NCI-H748 (cell line): ENCODE measurements at regions not wholly inside any gene's neighbourhood (a gene's known extent, or its start where the extent isn't known, plus 50 kb on each side); places are given as distances from the start of the nearest gene placed in this dataset.
A peak's percentile ranks its signal among the peaks of the same experiment; 100 is the strongest.
"Not testable (repeated sequence)": the region's sequence is repeated elsewhere in the genome, so short reads cannot be mapped to it uniquely, and the experiment has no call there.

Source experiments
- DNase-seq: peaks from one replicate; lab custom pipeline; 2025; ENCODE audit not compliant: unreplicated experiment; lab: John Stamatoyannopoulos, UW

DNA sequence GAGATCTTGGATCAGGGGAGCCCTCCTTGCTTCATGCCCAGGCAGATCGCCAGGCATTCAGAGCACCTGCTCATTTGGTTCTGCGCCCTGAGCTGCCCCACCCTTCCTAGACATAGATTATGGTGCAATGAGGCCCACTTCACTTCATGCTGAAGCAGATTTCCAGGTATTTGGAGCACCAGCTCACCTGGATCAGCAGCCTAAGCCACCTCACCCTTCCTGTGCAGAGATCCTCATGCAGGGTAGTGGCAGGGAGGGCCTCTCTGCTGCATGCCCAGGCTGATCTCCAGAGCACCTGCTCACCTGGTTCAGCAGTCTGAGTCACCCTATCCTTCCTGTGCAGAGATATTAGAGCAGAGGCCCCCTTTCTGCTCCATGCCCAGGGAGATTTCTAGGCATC, 1966.1 kb downstream of the PCDH9 start:
- DNase-seq, result peak; percentile 21

DNA sequence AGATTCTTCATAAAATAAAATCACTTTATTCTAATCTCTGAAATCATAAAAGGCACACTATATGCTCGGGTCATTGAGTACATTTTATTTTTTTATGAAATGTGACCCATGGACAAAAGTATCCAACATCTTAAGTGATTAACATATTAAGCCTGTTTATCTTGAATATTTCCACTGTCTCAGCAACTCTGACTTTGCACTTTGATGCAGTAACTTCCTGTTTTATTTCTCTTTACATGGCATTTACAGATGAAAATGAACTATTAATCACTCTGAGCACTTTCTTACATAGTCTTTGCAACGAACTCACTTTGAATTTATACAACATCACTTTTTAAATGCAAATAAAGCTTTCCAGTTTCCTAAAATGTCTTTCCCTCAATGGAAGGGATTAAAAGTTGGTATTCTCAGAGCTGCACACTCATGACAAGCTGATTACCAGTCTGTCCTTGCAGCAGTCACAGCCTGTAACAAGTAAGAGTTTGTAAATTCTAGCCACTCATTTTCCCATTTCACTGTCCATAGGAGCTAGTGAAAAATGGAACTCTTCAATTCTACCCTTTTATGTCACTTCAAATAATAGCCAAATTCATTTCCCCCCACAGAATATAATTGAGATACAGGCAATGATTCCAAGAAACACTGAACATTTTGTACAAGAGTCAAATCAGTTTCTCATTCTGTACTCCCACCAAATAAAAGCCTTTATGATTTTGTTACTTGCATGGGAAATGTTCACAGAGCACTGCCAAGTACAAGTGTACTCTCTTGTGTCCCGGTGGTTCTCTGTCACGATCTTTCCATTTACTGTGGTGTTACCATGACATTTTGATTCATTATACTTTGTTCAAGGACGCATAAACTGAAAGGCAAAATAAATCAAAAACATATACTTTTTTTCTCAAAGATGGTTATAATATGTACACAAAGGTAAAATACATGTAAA, 1968.9 kb downstream of the PCDH9 start:
- DNase-seq, result no peak

DNA sequence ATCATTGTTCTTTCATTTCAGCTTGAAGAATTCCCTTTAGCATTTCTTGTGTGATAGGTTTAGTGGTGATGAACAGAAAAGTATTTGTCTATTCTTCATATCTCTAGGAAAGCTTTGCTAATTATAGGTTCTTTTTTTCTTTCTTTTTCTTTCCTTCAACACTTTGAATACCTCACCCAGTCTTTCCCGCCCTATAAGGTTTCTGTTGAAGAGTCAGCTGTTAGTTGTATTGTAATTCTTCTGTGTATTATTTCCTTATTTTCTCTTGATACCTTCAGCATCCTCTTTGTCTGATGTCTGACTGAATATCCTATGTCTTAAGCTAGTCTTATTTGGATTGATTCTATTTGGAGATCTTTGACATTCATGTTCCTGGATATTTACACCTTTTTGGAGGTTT, 1989.4 kb downstream of the PCDH9 start:
- no peak for DNase-seq

DNA sequence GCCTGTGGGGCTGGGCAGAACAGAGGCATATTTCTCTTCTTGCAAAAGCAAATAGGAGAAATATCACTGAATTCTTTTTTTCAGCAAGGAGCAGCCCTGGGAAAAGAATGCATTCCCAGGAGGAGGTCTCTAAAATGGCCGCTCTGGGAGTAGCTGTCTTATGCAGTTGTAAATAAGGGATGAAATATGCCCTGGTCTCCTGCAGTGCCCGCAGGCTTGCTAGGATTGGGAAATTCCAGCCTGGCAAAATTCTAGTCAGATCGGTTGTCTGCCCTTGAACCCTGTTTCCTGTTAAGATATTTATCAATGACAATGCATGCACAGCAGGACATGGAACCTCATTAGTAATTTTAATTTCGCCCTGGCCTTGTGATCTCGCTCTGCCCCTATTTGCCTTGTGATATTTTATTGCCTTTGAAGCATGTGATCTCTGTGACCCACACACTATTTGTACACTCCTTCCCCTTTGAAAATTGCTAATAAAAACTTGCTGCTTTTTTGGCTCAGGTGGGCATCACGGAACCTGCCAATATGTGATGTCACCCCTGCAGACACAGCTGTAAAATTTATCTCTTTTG, 1993.2 kb downstream of the PCDH9 start:
- peak; percentile 10 for DNase-seq

DNA sequence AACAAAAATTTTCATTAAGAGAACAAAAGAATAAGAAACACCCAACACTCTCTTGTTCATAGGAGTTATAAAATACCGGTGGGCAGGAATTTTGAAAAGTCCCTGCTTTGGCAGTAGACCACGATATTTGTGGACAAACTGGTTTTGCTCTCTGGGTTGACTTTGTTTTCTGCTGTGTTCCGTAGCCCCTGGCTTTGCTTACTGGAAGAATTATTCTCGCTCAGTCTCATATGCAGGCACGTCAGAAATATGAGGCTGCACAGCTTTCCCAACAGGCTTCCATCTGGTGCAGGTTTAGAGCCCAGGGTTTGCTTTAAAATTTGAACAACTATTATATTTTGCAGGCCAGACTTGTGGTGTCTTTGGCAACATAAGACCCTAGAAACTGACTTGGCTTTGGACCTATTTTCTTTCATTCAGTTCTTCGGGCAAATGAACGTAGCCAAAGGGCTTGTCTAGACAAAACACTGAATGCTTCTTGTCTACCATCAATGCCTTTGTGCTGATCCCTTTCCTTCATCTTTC, 2012.6 kb downstream of the PCDH9 start:
- no peak for DNase-seq

DNA sequence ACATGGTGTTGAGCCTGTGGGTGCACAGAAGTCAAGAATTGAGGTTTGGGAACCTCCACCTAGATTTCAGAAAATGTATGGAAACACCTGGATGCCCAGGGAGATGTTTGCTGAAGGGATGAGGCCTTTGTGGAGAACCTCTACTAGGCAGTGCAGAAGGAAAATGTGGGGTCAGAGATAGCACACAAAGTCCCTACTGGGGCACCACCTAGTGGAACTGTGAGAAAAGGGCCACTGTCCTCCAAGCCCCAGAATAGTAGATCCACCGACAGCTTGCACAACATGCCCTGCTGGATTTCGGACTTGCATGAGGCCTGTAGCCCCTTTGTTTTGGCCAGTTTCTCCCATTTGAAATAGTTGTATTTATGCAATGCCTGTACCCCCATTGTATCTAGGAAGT, 2027.3 kb downstream of the PCDH9 start:
- DNase-seq, result not testable (repeated sequence)

DNA sequence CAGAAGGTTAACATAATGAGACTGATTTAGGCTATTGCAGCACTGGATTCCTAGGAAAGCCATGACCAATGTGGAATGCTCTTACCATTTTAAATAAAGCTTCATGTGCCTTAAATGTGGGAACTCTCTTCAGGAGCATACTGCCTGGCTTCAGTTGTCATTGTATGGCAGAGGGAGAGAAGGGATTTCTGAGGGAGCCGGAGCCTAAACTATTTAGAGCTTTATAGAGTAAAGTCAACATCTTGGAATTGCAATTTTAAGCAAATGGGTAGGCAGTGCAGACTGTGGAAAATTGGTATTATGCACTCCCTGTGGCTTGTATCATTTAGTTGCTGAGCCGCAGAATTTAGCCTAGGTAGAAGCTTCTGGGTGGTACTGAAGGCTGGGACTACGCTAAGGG, 2041.4 kb downstream of the PCDH9 start:
- DNase-seq, result no peak

DNA sequence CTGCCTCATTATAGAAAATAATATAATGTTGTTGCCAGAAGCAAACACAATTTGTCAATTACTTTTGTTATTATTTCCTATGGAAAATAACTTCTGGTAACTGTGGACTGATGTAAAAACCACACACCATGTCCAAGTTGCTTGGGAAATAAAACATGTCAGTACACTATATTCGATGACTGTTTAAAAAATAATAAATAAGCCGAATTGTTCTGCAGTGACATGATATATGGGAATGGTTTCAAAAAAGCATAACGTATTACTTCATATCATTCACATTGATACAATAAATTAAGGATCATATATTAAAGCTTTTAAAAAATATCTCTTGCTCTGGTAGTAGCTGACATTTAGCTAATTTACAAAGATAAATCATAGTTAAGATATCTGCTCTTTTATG, 2062.1 kb downstream of the PCDH9 start:
- DNase-seq, result no peak

DNA sequence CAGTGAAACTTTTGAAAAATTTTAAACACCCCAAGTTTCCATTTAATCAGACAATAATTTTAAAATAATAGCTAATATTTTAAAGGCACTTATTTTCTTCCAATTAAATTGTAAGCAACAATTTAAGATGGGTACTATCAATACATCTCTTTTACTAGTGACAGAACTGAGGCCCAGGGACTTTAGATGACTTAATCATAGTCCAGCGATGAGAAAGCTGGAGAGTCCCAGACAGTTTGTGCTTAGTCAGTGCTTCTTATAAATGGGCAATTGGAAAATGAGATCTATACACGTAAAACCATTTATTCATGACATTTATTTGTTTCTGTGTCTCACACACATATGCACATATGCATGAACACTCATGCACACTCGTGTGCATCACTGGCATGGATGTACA, 2063.5 kb downstream of the PCDH9 start:
- no peak for DNase-seq

DNA sequence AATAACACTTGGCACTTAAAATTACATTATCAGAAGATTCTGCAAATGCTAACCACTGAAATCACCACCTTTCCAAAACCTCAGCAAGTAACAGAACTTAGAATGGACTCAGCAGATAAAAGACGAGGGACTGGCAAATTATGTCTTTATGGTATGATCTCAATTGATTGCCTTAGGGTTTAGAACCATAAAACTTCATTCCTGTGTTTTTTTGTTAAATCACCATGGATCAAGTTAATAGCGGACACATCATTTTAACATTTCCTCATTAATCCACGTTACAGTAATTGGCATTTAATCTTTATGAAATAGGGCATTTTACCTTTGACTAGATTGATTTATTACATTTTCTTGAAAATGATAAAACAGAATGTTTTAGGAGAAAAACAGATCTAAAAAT, 2070.3 kb downstream of the PCDH9 start:
- no peak for DNase-seq

DNA sequence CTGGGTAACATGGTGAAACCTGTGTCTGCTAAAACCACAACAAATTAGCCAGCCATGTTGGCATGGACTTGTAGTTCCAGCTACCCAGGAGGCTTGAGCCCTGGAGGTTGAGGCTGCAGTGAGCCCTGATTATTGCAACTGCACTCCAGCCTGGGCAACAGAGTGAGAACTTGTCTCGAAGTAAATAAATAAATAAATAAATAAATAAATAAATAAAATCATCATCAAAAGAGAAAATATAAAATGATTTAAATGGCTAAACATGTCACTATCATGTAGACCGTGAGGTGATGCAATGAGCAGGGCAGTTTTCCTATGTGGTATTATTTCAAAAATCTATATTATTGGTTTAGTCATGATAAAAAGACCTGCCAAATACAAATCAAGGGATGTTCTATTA, 2074.3 kb downstream of the PCDH9 start:
- no peak for DNase-seq

DNA sequence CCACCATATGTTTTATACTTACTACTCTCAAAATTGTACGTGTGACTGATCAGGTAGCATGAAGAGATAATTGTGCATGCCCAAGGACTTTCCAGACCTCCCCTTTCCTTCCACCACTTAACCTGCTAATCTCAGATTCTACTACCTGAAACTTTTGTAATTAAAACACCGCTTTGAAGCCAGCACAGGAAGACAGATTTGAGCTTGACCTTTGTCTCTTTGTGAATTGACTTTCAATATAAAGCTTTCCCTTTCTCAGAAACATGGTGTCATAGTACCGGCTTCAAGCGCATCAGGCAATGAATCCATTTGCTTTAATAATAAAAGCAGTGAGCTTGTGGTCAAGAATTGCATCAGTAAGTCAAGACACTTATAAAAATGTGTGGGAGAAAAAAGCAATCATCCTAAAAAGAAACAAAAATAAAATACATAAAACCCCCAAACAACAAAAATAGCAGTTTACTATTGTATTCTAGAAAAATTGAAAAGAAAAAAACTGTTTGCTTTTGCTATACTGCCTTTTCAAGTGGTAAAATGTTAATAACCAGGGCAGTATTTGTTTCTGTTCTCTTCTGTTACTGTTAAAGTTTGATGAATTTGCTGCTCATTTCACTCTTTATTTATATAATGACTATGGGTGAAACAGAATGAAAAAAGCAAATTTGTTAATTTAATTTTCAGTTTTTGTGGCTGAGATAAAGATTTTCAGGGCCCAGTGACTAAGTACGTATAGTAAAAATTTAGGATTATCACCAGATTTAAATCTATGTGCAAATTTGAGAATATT, 2075.3 kb downstream of the PCDH9 start:
- DNase-seq, result no peak

DNA sequence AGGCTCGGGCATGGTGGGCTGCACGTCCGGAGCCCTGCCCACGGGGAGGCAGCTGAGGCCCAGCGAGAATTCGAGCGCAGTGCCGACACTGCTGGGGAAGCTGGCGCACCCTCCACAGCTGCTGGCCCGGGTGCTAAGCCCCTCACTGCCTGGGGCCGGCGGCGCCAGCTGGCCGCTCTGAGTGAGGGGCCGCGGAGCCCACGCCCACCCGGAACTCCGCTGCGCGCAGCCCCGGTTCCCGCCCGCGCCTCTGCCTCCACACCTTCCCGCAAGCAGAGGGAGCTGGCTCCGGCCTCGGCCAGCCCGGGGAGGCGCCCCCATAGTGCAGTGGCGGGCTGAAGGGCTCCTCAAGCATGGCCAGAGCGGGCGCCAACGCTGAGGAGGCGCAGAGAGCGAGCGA, 2080.4 kb downstream of the PCDH9 start:
- no peak for DNase-seq

DNA sequence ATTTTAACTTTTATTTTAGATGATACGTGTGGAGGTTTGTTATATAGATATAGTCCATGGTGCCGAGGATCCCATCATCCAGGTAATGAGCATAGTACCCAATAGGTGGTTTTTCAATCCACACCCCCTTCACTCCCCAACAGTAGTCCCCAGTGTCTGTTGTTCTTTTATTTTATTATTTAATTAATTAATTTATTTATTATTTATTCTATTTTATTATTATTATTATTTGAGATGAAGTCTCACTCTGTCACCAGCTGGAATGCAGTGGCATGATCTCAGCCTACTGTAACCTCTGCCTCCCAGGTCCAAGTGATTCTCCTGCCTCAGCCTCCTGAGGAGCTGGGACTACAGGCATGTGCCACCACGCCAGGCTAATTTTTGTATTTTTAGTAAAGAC, 2086.2 kb downstream of the PCDH9 start:
- no peak for DNase-seq

DNA sequence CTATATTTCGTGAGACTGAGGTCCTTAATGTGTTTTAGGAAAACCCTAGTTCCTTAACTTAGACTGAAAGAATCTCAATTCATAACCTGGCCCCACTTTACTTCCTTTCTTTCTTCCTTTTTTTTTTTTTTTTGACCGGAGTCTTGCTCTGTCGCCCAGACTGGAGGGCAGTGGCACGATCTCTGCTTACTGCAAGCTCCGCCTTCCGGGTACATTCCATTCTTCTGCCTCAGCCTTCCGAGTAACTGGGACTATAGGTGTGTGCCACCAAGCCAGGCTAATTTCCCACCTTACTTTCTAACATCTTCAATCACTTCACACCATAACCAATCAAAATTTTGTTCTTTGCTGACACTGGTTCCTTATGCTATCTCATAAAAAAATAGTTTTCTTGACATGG, 2097.0 kb downstream of the PCDH9 start:
- no peak for DNase-seq

DNA sequence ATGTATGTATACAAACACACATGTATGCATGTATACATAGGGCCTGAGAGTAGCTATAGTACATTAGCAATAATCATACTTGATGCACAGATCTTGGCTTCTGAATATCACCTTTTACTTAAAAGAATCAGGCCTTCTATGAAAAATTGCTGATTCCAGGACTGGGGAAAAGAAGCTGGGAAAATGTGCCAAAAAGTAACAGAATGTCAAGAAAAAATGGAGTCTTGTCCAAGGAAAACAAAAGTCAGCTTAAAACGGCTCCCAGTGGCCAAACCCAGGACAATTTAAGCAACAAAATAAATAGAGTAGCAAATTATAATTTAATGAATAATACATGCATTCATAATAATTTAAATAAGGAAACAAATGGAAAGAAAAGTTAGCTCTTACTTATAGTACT, 2104.9 kb downstream of the PCDH9 start:
- DNase-seq, result no peak

DNA sequence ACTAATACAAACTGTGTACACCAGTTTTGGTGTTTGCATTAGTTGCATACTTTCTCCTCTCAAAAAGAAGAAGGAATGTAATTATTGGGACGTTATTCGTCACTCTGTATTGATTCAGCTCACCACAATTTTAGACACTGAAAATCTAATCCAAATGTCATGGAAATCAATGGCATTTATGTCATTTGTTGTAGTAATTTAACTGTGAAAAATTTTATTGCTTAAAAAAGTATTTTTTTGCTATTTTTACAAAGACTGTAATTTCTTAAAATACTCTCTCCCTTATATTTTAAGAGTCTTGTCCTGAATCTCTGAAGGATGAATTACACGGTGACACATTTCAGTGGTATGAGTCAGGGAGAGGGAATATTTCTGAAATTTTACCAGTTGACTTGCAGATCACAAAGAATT, 2117.6 kb downstream of the PCDH9 start:
- no peak for DNase-seq

DNA sequence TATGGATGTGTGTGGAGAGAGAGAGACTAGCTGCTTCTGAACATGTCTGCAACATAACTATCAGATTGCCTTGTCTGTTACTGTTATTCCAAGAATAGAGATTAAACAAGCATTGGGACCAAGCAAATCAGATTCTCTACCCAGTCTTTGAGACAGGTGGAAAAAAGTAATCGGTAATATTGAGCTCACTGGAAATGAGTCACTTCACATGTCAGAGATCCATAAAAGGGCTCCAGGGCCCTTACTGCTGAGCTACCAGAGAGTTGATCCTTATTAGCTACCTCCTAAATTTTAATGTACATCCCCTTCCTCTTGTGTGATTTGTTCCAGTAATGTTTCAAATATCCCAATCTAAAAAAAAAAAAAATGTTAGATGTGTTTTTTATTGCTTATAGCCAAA, 2118.0 kb downstream of the PCDH9 start:
- no peak for DNase-seq

DNA sequence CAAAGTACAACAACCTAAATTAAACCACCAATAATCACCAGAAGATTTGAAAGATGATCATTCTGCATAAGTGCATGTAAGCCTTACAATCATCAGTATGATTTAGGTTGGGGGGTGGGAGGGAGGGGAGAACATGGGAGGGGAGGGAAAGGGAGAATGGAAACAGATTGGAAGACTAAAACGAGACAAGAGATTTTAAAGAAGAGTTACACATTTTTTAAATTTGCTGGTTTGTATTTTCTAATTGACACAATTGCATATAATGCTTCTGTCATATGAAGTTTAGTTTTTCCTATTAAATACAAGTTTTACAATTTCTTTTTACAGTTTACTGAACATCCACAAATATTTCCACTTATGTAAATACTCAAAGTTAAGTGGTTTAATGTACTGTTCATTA, 2118.9 kb downstream of the PCDH9 start:
- DNase-seq, result no peak

DNA sequence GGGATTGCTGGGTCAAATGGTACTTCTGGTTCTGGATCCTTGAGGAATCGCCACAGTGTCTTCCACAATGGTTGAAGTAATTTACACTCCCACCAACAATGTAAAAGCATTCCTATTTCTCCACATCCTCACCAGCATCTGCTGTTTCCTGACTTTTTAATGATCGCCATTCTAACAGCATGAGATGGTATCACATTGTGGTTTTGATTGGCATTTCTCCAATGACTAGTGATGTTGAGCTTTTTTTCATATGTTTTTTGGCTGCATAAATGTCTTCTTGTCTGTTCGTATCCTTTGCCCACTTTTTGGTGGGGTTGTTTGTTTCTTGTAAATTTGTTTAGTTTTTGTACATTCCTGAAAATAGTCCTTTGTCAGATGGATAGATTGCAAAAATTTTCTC, 2125.7 kb downstream of the PCDH9 start:
- DNase-seq, result not testable (repeated sequence)

DNA sequence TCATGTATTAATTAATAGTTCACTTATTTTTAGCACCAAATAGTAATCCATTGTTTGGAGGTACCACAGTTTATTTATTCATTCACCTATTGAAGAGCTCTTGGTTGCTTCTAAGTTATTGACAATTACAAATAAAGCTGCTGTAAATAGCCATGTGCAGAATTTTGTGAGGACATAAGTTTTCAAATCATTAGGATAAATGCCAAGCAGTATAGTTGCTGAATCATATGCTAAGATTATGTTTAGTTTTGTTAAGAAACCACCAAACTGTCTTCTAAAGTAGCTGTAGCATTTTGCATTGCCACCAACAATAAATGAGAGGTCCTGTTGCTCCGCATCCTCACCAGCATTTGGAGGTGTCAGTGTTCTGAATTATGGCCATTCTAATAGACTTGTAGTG, 2126.8 kb downstream of the PCDH9 start:
- no peak for DNase-seq
